ENCODE measurements at regions not wholly inside any gene's neighbourhood (a gene's known extent, or its start where the extent isn't known, plus 50 kb on each side); places are given as distances from the start of the nearest gene placed in this dataset.

DNA sequence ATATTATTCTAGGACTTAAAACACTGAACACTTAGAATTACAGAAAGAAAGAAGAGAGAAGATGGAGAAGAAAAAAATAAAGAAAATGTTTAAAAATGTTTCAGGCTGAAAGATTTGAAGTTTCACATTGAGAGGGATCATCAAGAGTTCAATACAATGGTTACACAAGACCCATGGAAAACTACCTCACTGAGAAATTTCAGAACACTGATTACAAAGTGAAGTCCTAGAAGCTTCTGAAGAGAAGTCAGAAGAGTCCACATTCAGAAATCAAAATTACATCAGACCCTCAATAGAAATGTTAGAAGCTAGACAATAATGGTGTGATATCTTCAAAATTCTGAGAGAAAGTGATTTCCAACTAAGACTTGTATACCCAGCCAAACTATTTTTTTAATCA is 196.1 kb downstream of the MACC1 start:
- DNase-seq, result no peak

DNA sequence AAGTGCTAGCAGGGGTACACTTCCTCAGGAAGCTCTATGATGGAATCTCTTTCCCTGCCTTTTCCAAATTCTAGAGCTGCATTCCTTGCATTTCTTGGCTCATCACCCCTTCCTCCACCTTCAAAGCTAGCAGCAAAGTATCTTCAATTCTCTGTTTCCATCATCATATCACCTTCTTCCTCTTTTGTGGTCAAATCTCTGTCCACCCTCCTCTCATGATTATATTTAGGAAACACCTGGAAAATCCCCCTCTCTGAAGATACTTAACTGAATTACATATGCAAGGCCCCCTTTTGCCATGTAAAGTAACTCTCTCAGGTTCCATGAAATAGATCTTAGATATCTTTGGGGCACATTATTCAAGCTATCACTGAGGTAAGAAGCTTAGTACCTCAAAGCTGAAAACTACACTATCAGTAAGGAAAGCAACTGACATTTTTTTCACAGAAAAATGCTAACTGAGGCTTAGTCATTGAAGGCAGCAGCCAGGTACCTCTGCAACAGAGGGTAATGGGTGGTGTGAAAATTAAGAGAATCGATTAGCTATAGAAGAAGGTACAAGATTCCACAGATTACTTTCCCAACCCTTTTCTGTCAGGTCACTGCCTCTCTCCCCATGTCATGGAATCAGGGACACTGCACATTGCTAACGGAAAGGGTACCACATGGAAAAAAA is 197.3 kb downstream of the MACC1 start:
- no peak for DNase-seq

- DNase-seq, result no peak
These were observed 200.5 kb downstream of the MACC1 start for GRCh38 chr7:20016669-20017068.

DNA sequence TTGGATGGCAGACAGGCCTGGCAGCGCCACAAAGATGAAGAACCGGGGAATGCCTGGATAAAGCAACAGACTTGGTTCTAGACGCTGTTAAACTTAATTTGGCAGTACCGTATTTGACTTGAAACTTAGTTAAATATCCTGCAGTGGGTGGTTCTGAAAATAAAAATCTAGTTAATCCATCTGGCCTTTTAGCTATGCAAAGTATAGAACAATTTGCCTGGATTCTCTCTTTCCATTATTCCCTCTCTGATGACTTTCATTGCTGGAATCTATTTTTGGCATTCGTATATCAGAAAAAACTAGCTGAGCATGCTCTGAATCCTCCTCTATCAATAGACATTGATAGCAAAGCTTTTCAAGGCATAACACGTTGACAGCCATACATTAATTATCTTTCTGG is 203.6 kb downstream of the MACC1 start:
- DNase-seq, result no peak

GRCh38 chr7:20012100-20012499 is 205.1 kb downstream of the MACC1 start:
- no peak for DNase-seq

DNA sequence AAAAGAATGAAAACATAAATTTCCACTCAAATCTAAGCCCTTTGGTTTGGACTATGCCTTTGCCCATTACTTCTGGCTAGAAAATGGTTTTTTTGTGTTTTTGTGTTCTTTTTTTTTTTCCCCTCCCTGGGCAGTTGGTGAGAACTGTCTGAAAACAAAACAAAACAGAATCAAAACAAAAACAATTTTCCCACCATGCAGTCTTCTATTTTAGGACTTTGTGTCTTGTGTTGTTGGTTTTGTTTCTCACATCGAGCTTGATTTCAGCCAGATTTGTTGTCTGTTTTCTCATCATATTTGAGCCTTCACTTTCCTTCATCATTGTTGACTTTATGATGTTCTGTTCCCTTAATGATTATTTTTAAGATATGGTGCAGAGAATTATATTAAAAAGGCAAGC is 206.3 kb downstream of the MACC1 start:
- no peak for DNase-seq

GRCh38 chr7:20007510-20007909 is 209.7 kb downstream of the MACC1 start:
- DNase-seq, result no peak

DNA sequence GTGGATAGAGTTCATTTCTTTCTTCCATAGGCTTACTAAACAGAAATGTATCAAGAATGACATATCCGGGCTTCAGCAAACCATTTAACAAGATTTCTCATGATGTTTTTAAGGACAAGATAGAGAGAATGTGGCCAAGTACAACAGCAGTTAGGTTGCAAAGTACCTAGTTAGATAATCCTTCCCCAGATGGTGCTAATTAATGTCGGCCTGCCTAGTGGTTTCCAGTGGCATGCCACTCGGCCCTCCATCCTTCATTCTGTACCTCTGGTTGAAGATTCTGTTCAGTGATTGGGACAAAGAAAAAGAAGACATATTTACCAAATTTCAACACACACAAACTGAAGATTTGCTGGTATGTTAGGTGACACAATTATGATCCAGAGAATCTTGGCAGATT is 212.1 kb downstream of the MACC1 start:
- DNase-seq, result no peak

DNA sequence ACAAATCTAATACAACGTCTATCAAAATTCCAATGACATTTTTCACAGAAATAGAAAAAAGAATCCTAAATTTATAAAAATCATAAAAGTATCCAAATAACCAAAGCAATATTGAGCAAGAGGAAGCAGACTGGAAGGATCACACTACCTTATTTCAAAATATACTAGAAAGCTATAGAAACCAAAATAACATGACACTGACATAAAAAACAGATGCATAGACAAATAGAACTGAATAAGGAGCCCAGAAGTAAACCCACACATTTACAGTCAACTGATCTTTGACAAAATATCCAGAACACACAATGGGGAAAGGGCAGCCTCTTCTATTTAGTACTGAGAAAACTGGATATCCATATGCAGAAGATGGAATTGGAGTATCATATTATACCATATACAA is 217.5 kb downstream of the MACC1 start:
- DNase-seq, result no peak

GRCh38 chr7:19991936-19992335 is 218.5 kb upstream of the TMEM196 start:
- DNase-seq, result no peak

- no peak for DNase-seq
These were observed 216.5 kb upstream of the TMEM196 start for GRCh38 chr7:19989906-19990305.

DNA sequence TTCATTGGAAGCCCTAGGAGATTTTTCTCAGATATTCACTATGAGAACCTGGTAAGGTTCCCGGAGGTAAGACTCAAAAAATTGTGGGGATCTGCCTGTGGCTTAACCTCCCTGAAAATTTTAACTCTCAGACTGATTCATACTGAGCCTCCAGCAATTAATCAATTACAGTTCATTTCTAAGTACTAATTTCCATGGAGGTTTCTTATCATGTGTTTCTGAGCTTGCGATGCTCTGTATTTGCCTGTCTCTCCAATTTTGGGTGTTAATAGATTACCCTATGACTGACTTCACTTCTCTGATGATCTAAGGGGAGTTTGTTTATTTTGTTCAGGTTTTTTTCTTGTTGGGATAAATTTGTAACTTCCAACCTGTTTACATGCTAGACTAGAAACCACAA is 215.4 kb upstream of the TMEM196 start:
- DNase-seq, result no peak

GRCh38 chr7:19984231-19984632 is 210.8 kb upstream of the TMEM196 start:
- DNase-seq, result no peak

DNA sequence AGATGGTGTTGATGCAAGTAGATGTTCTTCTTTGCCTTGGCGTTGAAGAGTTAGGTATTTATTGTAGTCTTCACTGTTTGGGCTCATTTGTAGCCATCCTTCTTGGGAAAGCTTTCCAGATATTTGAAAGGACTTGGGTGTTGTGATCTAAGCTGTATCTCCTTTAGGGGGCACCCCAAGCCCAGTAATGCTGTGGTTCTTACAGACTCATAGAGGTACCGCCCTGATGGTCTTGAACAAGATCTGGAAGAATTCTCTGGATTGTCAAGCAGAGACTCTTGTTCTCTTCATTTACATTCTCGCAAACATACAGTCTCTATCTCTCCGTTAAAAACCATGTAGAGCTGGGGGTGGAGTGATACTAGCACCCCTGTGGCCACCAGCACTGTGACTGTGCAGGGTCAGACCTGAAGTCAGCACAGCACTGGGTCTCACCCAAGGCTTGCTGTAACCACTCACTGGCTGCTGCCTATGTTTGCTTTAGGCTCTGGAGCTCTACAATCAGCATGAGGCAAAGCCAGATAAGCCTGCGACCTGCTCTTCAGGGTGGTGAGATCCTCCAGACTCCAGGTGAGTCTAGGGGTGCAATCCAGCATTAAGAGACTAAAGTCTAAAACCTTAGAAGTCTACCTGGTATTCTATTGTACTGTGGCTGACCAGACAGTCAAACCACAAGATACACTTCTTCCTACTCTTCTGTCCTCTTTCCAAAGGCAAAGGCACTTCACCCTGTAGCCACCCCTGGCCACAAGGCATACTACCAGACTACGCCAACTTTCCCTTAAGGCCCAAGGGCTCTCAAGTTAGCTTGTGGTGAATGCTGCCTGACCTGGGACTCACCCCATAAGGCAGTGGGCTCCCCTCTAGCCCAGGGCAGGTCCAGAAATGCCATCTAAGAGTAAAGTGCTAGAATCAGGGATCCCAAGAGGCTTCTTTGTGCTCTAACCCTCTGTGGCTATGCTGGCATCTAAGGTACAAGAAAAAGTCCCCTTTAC is 209.7 kb upstream of the TMEM196 start:
- DNase-seq, result no peak

DNA sequence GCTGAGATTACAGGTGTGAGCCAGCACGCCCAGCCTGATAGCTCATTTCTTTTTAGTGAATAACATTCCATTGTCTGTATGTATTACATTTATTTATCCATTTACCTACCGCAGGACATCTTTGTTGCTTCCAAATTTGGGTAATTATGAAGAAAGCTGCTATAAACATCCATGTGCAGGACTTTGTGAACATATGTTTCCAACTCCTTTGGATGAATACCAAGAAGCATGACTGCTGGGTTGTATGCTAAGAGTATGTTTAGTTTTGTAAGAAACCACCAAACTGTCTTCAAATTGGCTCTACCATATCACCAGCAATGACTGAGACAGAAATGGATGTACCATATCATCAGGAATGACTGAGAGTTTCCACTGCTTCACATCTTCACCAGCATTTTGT is 200.2 kb upstream of the TMEM196 start:
- DNase-seq, result no peak

DNA sequence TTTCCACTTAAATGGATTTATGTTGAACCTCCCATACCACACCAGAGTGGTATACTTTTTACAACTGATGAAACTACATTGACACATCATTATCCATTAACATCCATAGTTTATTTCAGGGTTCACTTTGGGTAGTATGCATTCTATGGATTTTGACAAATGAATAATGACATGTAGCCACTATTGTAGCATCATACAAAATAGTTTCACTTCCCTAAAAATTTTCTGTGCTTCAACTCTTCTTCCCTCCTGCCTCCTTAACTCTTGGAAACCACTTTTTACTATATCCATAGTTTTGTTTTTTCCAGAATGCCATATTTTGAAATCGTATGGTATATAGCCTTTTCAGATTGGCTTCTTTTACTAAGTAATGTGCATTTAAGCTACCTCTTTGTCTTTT is 199.5 kb upstream of the TMEM196 start:
- DNase-seq, result no peak

- no peak for DNase-seq
These were observed 198.5 kb upstream of the TMEM196 start for GRCh38 chr7:19971956-19972355.

DNA sequence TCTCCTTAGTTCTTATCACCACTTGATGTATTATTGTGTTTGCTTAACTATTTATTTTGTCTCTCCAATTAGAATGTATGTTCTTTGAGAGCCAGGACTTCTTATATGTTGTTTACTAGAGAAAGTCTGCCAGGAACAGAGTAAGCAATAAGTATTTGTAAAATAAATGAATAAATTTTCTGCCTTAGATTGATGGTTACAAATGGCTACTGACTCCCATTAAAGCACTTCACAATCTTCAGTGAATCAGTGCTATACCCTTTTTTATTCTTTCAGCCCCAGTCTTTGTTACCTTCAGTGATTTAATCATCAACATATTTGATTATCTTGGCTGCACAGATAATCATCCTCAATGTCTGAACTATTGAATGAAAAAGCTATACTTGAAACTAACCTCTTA is 197.1 kb upstream of the TMEM196 start:
- DNase-seq, result no peak

DNA sequence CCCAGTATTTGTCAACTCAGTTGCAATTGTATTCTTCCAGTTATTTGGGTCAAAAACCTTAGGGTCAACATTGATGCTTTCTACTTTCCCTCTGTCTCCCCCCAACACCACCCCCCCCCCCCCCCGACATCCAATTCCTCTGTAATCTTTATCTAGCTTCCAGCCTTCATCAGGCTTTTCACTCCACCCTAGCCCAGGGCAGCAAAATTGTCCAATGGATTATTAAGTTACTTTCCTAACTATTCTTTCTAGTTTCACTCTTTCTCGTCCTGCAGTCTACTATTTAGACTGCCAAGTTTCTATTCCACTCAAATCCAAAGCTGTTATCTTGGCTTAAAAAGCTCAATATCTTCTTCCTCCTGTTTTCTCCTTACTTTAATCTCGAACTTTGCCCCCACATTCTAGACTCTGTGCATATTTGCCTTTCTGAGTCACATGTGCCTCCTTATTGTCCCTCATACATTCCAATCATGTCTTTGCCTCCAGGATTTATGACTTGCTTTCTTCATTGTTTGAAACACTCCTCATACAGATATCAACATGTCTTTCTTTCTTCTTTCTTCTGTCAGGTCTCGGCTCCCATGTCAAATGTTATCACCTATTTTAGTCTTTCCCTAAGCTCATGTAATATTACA is 196.6 kb upstream of the TMEM196 start:
- DNase-seq, result no peak

DNA sequence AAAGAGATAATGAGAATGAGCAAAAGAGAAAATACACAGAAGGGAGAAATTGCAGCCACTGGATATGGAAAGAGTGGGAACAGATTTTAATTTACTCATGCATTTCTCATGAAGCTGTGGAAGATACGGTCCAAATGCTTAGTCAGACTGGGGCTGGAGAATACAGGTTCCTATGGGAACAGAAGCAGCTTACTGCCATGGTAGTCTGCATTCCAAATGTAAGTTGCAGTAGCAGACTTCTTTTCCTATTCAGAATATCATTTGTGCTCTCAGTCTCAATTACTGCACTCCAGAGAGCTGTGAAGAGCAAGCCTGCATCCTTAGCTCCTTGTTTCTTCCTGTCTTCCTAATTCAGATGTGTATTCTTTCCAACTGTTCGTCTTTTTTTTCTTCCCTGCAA is 190.8 kb upstream of the TMEM196 start:
- DNase-seq, result no peak

GRCh38 chr7:19963695-19964094 is 190.3 kb upstream of the TMEM196 start:
- DNase-seq, result no peak

DNA sequence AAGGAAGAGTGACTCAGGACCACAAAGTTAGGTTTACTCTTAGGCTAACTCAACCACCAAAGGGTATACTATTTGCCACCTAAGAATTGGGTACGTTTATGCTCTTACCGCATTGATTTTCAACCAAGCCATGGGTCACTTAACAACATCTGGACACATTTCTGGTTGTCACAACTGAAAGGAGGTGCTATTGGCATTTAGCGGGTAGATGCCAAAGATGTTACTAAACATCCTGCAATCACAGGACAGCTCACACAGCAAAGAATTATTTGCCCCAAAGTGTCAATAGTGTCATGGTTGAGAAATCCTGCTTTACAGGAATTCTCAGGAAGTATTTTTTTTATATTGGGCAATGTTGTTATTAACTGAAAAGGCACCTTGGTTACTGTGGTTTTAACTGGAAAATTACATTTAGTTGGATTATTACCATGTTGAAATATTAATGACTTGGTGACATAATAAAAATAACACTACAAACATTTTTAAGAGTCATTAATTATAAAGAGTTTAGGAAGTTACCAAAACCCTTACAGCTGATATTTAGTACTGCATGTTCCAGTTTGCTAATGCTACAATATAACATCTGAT is 185.0 kb upstream of the TMEM196 start:
- no peak for DNase-seq

- DNase-seq, result no peak
These were observed 184.2 kb upstream of the TMEM196 start for GRCh38 chr7:19957664-19958063.
